ENCODE measurements at regions not wholly inside any gene's neighbourhood (a gene's known extent, or its start where the extent isn't known, plus 50 kb on each side); places are given as distances from the start of the nearest gene placed in this dataset.

- no peak for DNase-seq (ENCODE audit: low read depth)
Measured at GRCh38 chr6:6376845-6377244, 56.4 kb upstream of the F13A1 start.

- DNase-seq (ENCODE audit: low read depth): no peak
Measured at GRCh38 chr6:6377621-6378020, 57.2 kb upstream of the F13A1 start.

GRCh38 chr6:6379573-6379972, 59.1 kb upstream of the F13A1 start:
- no peak for DNase-seq (ENCODE audit: low read depth)

GRCh38 chr6:6384520-6384919, 64.1 kb upstream of the F13A1 start:
- no peak for DNase-seq (ENCODE audit: low read depth)

- DNase-seq (ENCODE audit: low read depth): no peak
Measured at GRCh38 chr6:6386010-6386409, 65.5 kb upstream of the F13A1 start.

- DNase-seq (ENCODE audit: low read depth): no peak
Measured at GRCh38 chr6:6390849-6391602, 70.6 kb upstream of the F13A1 start.

- DNase-seq (ENCODE audit: low read depth): no peak
Measured at GRCh38 chr6:6392214-6393068, 72.0 kb upstream of the F13A1 start.

- DNase-seq (ENCODE audit: low read depth): no peak
Measured at GRCh38 chr6:6393069-6393529, 72.6 kb upstream of the F13A1 start.

GRCh38 chr6:6395581-6396197, 75.2 kb upstream of the F13A1 start:
- DNase-seq (ENCODE audit: low read depth): no peak

GRCh38 chr6:6397842-6398241, 77.4 kb upstream of the F13A1 start:
- DNase-seq (ENCODE audit: low read depth): no peak

- DNase-seq (ENCODE audit: low read depth): no peak
Measured at GRCh38 chr6:6399568-6399967, 79.1 kb upstream of the F13A1 start.

- no peak for DNase-seq (ENCODE audit: low read depth)
Measured at GRCh38 chr6:6401401-6401800, 80.9 kb upstream of the F13A1 start.

- DNase-seq (ENCODE audit: low read depth): no peak
Measured at GRCh38 chr6:6402006-6402405, 81.5 kb upstream of the F13A1 start.

GRCh38 chr6:6402591-6402990, 82.1 kb upstream of the F13A1 start:
- no peak for DNase-seq (ENCODE audit: low read depth)

GRCh38 chr6:6405031-6405430, 84.6 kb upstream of the F13A1 start:
- DNase-seq (ENCODE audit: low read depth): no peak

GRCh38 chr6:6405997-6406714, 85.7 kb upstream of the F13A1 start:
- no peak for DNase-seq (ENCODE audit: low read depth)

GRCh38 chr6:6406715-6407070, 86.2 kb upstream of the F13A1 start:
- DNase-seq (ENCODE audit: low read depth): no peak

- no peak for DNase-seq (ENCODE audit: low read depth)
Measured at GRCh38 chr6:6407071-6407741, 86.7 kb upstream of the F13A1 start.

GRCh38 chr6:6409397-6410030, 89.1 kb upstream of the F13A1 start:
- no peak for DNase-seq (ENCODE audit: low read depth)

- no peak for DNase-seq (ENCODE audit: low read depth)
Measured at GRCh38 chr6:6411115-6411514, 90.7 kb upstream of the F13A1 start.

GRCh38 chr6:6412221-6412620, 91.8 kb upstream of the F13A1 start:
- DNase-seq (ENCODE audit: low read depth): no peak
